NCI-H1417 (cell line): ENCODE measurements at regions not wholly inside any gene's neighbourhood (a gene's known extent, or its start where the extent isn't known, plus 50 kb on each side); places are given as distances from the start of the nearest gene placed in this dataset.
"Not testable (repeated sequence)": the region's sequence is repeated elsewhere in the genome, so short reads cannot be mapped to it uniquely, and the experiment has no call there.

ENCODE experiments used
- DNase-seq, 3 experiments: peaks; one replicate each; lab custom pipeline; 2025; lab: John Stamatoyannopoulos, UW

- DNase-seq: peak in 1 of 3 experiments; percentile 1
These were observed 613.8 kb downstream of the ZWINT start for GRCh38 chr10:55747244-55747643.

GRCh38 chr10:55746002-55746401 lies 615.1 kb downstream of the ZWINT start:
- DNase-seq: peak in 2 of 3 experiments; percentile 4 to 63

- DNase-seq: no peak
These were observed 618.6 kb downstream of the ZWINT start for GRCh38 chr10:55742487-55742886.

GRCh38 chr10:55740767-55741166 lies 620.3 kb downstream of the ZWINT start:
- peak in 2 of 3 experiments; percentile 15 to 72 for DNase-seq

- DNase-seq: no peak
These were observed 620.9 kb downstream of the ZWINT start for GRCh38 chr10:55740110-55740509.

- peak in 1 of 3 experiments; percentile 3 for DNase-seq
These were observed 626.9 kb downstream of the ZWINT start for GRCh38 chr10:55734112-55734511.

- no peak for DNase-seq
These were observed 656.1 kb downstream of the ZWINT start for GRCh38 chr10:55704950-55705349.

- peak; percentile 0 to 4 (median 1) for DNase-seq
These were observed 692.6 kb downstream of the ZWINT start for GRCh38 chr10:55668326-55668922.

- DNase-seq: no peak
These were observed 707.5 kb downstream of the ZWINT start for GRCh38 chr10:55653531-55653930.

GRCh38 chr10:55641601-55642000 lies 719.5 kb downstream of the ZWINT start:
- no peak for DNase-seq

- DNase-seq: peak; percentile 41 to 89 (median 83)
These were observed 729.9 kb downstream of the ZWINT start for GRCh38 chr10:55631071-55631654.

GRCh38 chr10:55630491-55631056 lies 730.5 kb downstream of the ZWINT start:
- DNase-seq: peak in 2 of 3 experiments; percentile 60 to 64

GRCh38 chr10:55629793-55630490 lies 731.1 kb downstream of the ZWINT start:
- peak in 2 of 3 experiments; percentile 39 to 68 for DNase-seq

- no peak for DNase-seq
These were observed 732.8 kb downstream of the ZWINT start for GRCh38 chr10:55628260-55628701.

- DNase-seq: no peak
These were observed 733.5 kb downstream of the ZWINT start for GRCh38 chr10:55627501-55628051.

GRCh38 chr10:55601690-55602478 lies 759.2 kb downstream of the ZWINT start:
- peak in 2 of 3 experiments; percentile 20 to 42 for DNase-seq

- DNase-seq: no peak
These were observed 750.6 kb upstream of the PCDH15 start for GRCh38 chr10:55551603-55552002.

- no peak for DNase-seq
These were observed 749.2 kb upstream of the PCDH15 start for GRCh38 chr10:55550236-55550635.

- not testable (repeated sequence) for DNase-seq
These were observed 736.5 kb upstream of the PCDH15 start for GRCh38 chr10:55537497-55537896.

GRCh38 chr10:55519264-55519663 lies 718.2 kb upstream of the PCDH15 start:
- no peak for DNase-seq

GRCh38 chr10:55518416-55518815 lies 717.4 kb upstream of the PCDH15 start:
- not testable (repeated sequence) for DNase-seq

- no peak for DNase-seq
These were observed 708.1 kb upstream of the PCDH15 start for GRCh38 chr10:55509168-55509567.
